Fibroblast of lung (primary cell): ENCODE measurements at regions not wholly inside any gene's neighbourhood (a gene's known extent, or its start where the extent isn't known, plus 50 kb on each side); places are given as distances from the start of the nearest gene placed in this dataset.
A peak's percentile ranks its signal among the peaks of the same experiment; 100 is the strongest.

Experiments used
- DNase-seq, 2 donors: peaks; one replicate each; pipeline versions ENCODE4 v3.0.0 to v3.0.0-alpha.2; 2010; ENCODE audit warnings: low read depth in 2 of 2
- H2AFZ ChIP-seq: 2 replicates; pipeline ENCODE4 v1.5.1; 2012; ENCODE audit warnings: low read length, control low read depth, inconsistent platforms
- H3K27ac ChIP-seq: 2 replicates; pipeline ENCODE4 v1.5.1; 2011; ENCODE audit warnings: low read length, control low read depth; ENCODE audit not compliant: insufficient read depth
- H3K27me3 ChIP-seq: 2 replicates; pipeline ENCODE4 v1.5.1; 2011; ENCODE audit warnings: mild to moderate bottlenecking, low read length; ENCODE audit not compliant: control insufficient read depth, insufficient read depth
- H3K36me3 ChIP-seq: 2 replicates; pipeline ENCODE4 v1.5.1; 2011; ENCODE audit warnings: low read length; ENCODE audit not compliant: control insufficient read depth, insufficient read depth
- H3K4me1 ChIP-seq: 2 replicates; pipeline ENCODE4 v1.5.1; 2011; ENCODE audit warnings: low read length; ENCODE audit not compliant: control insufficient read depth, insufficient read depth; ENCODE audit errors: extremely low read depth
- H3K4me2 ChIP-seq: 2 replicates; pipeline ENCODE4 v1.5.1; 2011; ENCODE audit warnings: low read length, control low read depth; ENCODE audit not compliant: insufficient read depth; ENCODE audit errors: extremely low read depth
- H3K4me3 ChIP-seq, 4 experiments: fragments of 200-600 bp in 1 of 4; sonication (generic) in 1 of 4; replicated peaks in 1 of 4; 2 replicates each; pipeline ENCODE4 v1.5.1; 2011 to 2016; ENCODE audit warnings: low read length in 4 of 4, low read depth in 3 of 4, mild to moderate bottlenecking in 3 of 4, control low read depth in 2 of 4, inconsistent platforms in 1 of 4, mixed read lengths in 1 of 4; ENCODE audit not compliant: insufficient read depth in 1 of 4; ENCODE audit errors: control extremely low read depth in 1 of 4
- H3K79me2 ChIP-seq: 2 replicates; pipeline ENCODE4 v1.5.1; 2012; ENCODE audit warnings: mild to moderate bottlenecking, low read length, inconsistent platforms; ENCODE audit not compliant: control insufficient read depth, insufficient read depth
- H3K9ac ChIP-seq: 2 replicates; pipeline ENCODE4 v1.5.1; 2011; ENCODE audit warnings: mild to moderate bottlenecking, low read length, control low read depth; ENCODE audit not compliant: insufficient read depth
- H3K9me3 ChIP-seq: 2 replicates; pipeline ENCODE4 v1.5.1; 2012; ENCODE audit warnings: low read depth, low read length; ENCODE audit not compliant: control insufficient read depth, insufficient read depth
- H4K20me1 ChIP-seq: 2 replicates; pipeline ENCODE4 v1.5.1; 2011; ENCODE audit warnings: low read length; ENCODE audit not compliant: control insufficient read depth, insufficient read depth; ENCODE audit errors: extremely low read depth
- EZH2 ChIP-seq: IDR thresholded peaks from 2 replicates; pipeline ENCODE4 v1.5.1; 2012; ENCODE audit warnings: low read length, control low read depth, mild to moderate bottlenecking; ENCODE audit errors: missing control alignments
- TF ChIP-seq, protein P1 (sequence below), 2 donors: IDR thresholded peaks in 1 of 2; conservative IDR thresholded peaks in 1 of 2; 1 replicate in 1 of 2; 2 replicates in 1 of 2; pipeline ENCODE4 v1.5.1; 2011 to 2012; ENCODE audit warnings: low read length in 2 of 2, control low read depth in 1 of 2, inconsistent platforms in 1 of 2, low read depth in 1 of 2, mild to moderate bottlenecking in 1 of 2

DNA sequence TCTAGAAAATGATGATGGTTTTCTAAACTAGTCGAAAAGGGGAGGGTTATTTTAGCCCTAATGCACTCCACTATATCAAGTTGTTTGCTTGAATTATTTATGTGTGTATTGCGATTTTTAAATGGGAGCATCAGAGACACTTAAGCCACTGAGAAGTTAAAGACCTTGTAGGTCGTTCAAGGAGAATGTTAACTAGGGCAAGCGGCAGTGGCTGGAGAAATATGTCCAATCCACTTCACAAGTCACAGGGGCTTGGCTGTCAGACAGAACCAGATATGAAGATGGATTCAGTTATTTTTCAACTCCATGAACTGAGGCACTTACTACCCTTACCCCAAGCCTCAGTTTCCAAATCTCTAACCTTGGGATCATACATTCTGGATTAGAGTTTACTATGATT lies 702.0 kb downstream of the CDH11 start:
- Histone ChIP-seq H3K9ac (no peak overlapping the region), H3K36me3 (no peaks in the 10 kb centered on the region), H3K4me3 (no peak overlapping the region), H2AFZ (no peak overlapping the region), H4K20me1 (no peaks in the 10 kb centered on the region), H3K27me3 (no peaks in the 10 kb centered on the region), H3K27ac (no peak overlapping the region), H3K4me1 (peaks cover 2% of the 10 kb centered on the region), H3K79me2 (no peaks in the 10 kb centered on the region), H3K9me3 (no peaks in the 10 kb centered on the region), H3K4me2 (no peak overlapping the region)
- no peak for DNase-seq
- no peak for TF ChIP-seq EZH2
- TF ChIP-seq, protein P1, sequence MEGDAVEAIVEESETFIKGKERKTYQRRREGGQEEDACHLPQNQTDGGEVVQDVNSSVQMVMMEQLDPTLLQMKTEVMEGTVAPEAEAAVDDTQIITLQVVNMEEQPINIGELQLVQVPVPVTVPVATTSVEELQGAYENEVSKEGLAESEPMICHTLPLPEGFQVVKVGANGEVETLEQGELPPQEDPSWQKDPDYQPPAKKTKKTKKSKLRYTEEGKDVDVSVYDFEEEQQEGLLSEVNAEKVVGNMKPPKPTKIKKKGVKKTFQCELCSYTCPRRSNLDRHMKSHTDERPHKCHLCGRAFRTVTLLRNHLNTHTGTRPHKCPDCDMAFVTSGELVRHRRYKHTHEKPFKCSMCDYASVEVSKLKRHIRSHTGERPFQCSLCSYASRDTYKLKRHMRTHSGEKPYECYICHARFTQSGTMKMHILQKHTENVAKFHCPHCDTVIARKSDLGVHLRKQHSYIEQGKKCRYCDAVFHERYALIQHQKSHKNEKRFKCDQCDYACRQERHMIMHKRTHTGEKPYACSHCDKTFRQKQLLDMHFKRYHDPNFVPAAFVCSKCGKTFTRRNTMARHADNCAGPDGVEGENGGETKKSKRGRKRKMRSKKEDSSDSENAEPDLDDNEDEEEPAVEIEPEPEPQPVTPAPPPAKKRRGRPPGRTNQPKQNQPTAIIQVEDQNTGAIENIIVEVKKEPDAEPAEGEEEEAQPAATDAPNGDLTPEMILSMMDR (conservative IDR thresholded peaks at IDR 0.05 in 1 of 2, IDR thresholded peaks at IDR 0.05 in 1 of 2; ENCODE audit: low read depth in 1 of 2, low read length in 2 of 2), result no peak

DNA sequence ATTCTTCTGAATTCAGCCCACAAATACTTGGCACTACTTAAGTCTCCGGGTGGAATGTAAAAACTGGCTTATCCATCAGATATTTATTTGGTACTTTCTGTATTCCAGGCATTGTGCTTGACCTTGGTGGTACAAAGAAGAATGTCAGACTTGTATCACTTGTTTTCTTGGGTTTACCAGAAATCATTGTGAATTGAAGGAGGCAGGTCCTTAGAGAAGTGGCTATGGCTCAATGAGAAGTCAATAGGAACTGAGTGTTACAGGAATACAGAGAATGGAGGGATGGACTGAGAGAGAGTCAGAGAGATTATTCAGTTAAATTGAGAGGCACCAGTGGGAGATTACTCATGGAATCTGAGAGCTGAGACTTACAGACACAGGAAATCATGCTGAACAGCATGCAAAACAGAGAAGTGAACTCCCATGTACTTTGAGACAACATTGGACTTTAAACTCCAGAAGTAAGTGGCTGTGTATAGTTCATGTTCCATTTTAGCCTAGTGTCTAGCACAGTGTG lies 704.1 kb downstream of the CDH11 start:
- Histone ChIP-seq H3K9ac (no peak overlapping the region), H3K27ac (no peak overlapping the region), H2AFZ (peak overlapping the region; percentile 35), H3K4me3 (no peak overlapping the region), H3K36me3 (no peaks in the 10 kb centered on the region), H3K9me3 (no peaks in the 10 kb centered on the region), H3K4me1 (peaks cover 2% of the 10 kb centered on the region), H3K27me3 (no peaks in the 10 kb centered on the region), H4K20me1 (no peaks in the 10 kb centered on the region), H3K79me2 (no peaks in the 10 kb centered on the region), H3K4me2 (peak overlapping the region; percentile 8)
- no peak for TF ChIP-seq EZH2
- TF ChIP-seq, protein P1 (conservative IDR thresholded peaks at IDR 0.05 in 1 of 2, IDR thresholded peaks at IDR 0.05 in 1 of 2; ENCODE audit: low read depth in 1 of 2, low read length in 2 of 2), result no peak
- peak; percentile 6 to 95 for DNase-seq

DNA sequence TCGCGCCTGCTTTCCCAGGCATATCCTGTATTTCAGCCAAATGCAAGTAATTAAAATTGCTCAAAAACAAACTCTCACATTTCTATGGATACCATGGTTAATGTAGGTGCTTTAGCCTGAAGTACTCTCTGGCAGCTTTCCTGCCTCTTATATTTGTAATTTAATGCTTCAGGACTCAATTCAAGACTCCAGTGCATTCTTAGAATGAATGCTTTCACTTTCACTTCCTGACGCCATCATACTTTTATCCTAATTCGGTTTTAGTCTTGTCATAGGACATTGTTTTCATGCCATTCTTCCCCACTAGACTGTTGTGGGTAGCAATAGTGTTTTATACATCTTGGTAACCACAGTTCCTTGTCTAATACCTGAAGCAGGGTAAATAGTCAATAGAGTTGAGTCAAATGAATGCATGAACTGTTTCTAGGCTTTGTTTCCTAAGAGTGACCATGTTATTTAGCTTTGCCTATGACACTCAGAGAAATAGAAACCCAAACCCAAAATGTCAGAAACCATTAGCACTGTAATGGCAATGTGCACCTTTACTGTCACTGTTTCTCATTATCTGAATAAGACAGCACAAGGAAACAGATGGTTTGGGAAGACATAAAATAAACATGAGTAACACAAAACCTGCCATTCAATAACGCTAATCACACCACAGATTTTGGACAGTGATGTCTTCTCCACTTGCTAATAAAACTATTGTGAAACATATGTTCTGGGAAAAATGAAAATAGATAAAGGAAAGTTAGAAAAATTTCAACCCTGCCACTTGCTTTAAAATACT lies 705.5 kb downstream of the CDH11 start:
- Histone ChIP-seq H3K27ac (peak overlapping the region; percentile 33), H3K9ac (no peak overlapping the region), H2AFZ (peak overlapping the region; percentile 87), H3K4me1 (peaks cover 2% of the 10 kb centered on the region), H3K36me3 (no peaks in the 10 kb centered on the region), H3K27me3 (no peaks in the 10 kb centered on the region), H3K4me3 (peak overlapping the region; percentile 5 to 35 (median 28)), H3K9me3 (no peaks in the 10 kb centered on the region), H4K20me1 (no peaks in the 10 kb centered on the region), H3K4me2 (peak overlapping the region; percentile 84), H3K79me2 (no peaks in the 10 kb centered on the region)
- peak; percentile 52 to 90 for DNase-seq
- TF ChIP-seq EZH2, result no peak
- TF ChIP-seq, protein P1 (conservative IDR thresholded peaks at IDR 0.05 in 1 of 2, IDR thresholded peaks at IDR 0.05 in 1 of 2; ENCODE audit: low read depth in 1 of 2, low read length in 2 of 2), result no peak
